Tongue (tissue), 1 donor: ENCODE measurements at regions not wholly inside any gene's neighbourhood (a gene's known extent, or its start where the extent isn't known, plus 50 kb on each side); places are given as distances from the start of the nearest gene placed in this dataset.

Experiments
- DNase-seq: peaks from one replicate; pipeline ENCODE4 v3.0.0-alpha.2; 2015

- DNase-seq = no peak
Measured at GRCh38 chr16:5463820-5464219, 366.2 kb upstream of the EEF2KMT start.

- no peak for DNase-seq
Measured at GRCh38 chr16:5461574-5461973, 364.0 kb upstream of the EEF2KMT start.

- DNase-seq = no peak
Measured at GRCh38 chr16:5461141-5461540, 363.5 kb upstream of the EEF2KMT start.

GRCh38 chr16:5460701-5461100, 363.1 kb upstream of the EEF2KMT start:
- DNase-seq = no peak

GRCh38 chr16:5459863-5460262, 362.3 kb upstream of the EEF2KMT start:
- DNase-seq = no peak

GRCh38 chr16:5455110-5455509, 357.5 kb upstream of the EEF2KMT start:
- DNase-seq = no peak

- no peak for DNase-seq
Measured at GRCh38 chr16:5454349-5454748, 356.8 kb upstream of the EEF2KMT start.

- DNase-seq = no peak
Measured at GRCh38 chr16:5451641-5452040, 354.0 kb upstream of the EEF2KMT start.

GRCh38 chr16:5450409-5451104, 353.0 kb upstream of the EEF2KMT start:
- no peak for DNase-seq

GRCh38 chr16:5449901-5450300, 352.3 kb upstream of the EEF2KMT start:
- no peak for DNase-seq

GRCh38 chr16:5448798-5449197, 351.2 kb upstream of the EEF2KMT start:
- DNase-seq = no peak

- DNase-seq = no peak
Measured at GRCh38 chr16:5447734-5448133, 350.1 kb upstream of the EEF2KMT start.

- DNase-seq = no peak
Measured at GRCh38 chr16:5446623-5447240, 349.1 kb upstream of the EEF2KMT start.

GRCh38 chr16:5444189-5444588, 346.6 kb upstream of the EEF2KMT start:
- no peak for DNase-seq

GRCh38 chr16:5442986-5443385, 345.4 kb upstream of the EEF2KMT start:
- DNase-seq = no peak

GRCh38 chr16:5442054-5442453, 344.5 kb upstream of the EEF2KMT start:
- DNase-seq = no peak

GRCh38 chr16:5438591-5438990, 341.0 kb upstream of the EEF2KMT start:
- DNase-seq = no peak

- no peak for DNase-seq
Measured at GRCh38 chr16:5433587-5433986, 336.0 kb upstream of the EEF2KMT start.

- no peak for DNase-seq
Measured at GRCh38 chr16:5432166-5432565, 334.6 kb upstream of the EEF2KMT start.

- no peak for DNase-seq
Measured at GRCh38 chr16:5430598-5430997, 333.0 kb upstream of the EEF2KMT start.

- DNase-seq = no peak
Measured at GRCh38 chr16:5428932-5429331, 331.3 kb upstream of the EEF2KMT start.

GRCh38 chr16:5427571-5427970, 330.0 kb upstream of the EEF2KMT start:
- no peak for DNase-seq

- no peak for DNase-seq
Measured at GRCh38 chr16:5422643-5423496, 325.3 kb upstream of the EEF2KMT start.
